Ovary (tissue), 3 donors: ENCODE measurements at regions not wholly inside any gene's neighbourhood (a gene's known extent, or its start where the extent isn't known, plus 50 kb on each side); places are given as distances from the start of the nearest gene placed in this dataset.

Source experiments
- EP300 ChIP-seq: sonication (generic); formaldehyde crosslinking; IDR thresholded peaks from one replicate; pipeline ENCODE4 v1.6.1; 2017; ENCODE audit warnings: antibody characterized with exemption
- POLR2A ChIP-seq: fragments of 450-650 bp; IDR thresholded peaks from one replicate; pipeline ENCODE4 v1.6.1; 2017; ENCODE audit warnings: antibody characterized with exemption, mild to moderate bottlenecking, moderate library complexity
- TF ChIP-seq, protein P1 (sequence below), 3 donors: fragments of 450-650 bp in 2 of 3; fragments of 200-600 bp in 1 of 3; IDR thresholded peaks; one replicate each; pipeline versions ENCODE4 v1.5.1 to v1.8.0; 2016 to 2022; ENCODE audit warnings: antibody characterized with exemption in 3 of 3, mild to moderate bottlenecking in 1 of 3
- donor health status: DM: no; HTN: no; CAD: no.

GRCh38 chr1:70495370-70495769, 84.3 kb downstream of the CTH start:
- TF ChIP-seq, protein P1, sequence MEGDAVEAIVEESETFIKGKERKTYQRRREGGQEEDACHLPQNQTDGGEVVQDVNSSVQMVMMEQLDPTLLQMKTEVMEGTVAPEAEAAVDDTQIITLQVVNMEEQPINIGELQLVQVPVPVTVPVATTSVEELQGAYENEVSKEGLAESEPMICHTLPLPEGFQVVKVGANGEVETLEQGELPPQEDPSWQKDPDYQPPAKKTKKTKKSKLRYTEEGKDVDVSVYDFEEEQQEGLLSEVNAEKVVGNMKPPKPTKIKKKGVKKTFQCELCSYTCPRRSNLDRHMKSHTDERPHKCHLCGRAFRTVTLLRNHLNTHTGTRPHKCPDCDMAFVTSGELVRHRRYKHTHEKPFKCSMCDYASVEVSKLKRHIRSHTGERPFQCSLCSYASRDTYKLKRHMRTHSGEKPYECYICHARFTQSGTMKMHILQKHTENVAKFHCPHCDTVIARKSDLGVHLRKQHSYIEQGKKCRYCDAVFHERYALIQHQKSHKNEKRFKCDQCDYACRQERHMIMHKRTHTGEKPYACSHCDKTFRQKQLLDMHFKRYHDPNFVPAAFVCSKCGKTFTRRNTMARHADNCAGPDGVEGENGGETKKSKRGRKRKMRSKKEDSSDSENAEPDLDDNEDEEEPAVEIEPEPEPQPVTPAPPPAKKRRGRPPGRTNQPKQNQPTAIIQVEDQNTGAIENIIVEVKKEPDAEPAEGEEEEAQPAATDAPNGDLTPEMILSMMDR (IDR thresholded peaks at IDR 0.05): no peak
- no peak for TF ChIP-seq EP300
- TF ChIP-seq POLR2A: no peak
